ENCODE measurements at regions not wholly inside any gene's neighbourhood (a gene's known extent, or its start where the extent isn't known, plus 50 kb on each side); places are given as distances from the start of the nearest gene placed in this dataset.

DNA sequence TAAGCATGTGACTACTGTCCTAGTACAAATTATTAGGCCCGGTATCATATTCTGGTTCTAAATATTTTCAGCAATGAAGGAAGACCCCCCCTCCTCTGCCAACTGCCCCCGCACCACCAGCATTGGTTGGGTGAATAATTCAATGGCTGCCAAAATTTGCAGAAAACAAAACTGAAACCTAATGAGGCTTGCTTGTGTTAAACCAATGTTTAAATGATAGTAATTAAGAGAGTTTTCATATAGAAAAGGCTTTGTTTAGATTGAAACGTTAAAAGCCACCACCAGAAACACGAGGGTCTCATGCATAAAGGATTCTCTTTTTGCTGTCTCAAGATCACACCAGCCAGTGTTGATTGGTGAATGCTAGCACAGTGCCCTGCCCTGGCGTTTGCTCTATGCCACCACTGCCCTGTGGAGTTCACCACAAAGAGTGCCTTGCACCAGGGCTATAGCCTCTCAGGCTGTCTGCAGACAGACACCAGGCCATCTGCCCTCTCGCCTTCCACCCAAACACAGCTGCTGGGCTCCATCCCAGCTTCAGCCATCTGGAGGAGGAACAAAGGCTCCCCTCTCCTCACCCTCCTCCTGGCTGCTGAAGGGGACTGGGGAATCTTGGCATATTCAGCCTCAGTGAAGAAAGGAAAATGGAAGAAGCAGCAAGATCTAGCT is 200.3 kb upstream of the PFN2 start:
- Mint-ChIP-seq H3K36me3 (ENCODE audit: low read depth) (no peaks in the 10 kb centered on the region), H3K9me3 (no peaks in the 10 kb centered on the region), H3K27me3 (ENCODE audit: low read depth) (no peaks in the 10 kb centered on the region), H3K4me1 (peaks cover 36% of the 10 kb centered on the region), H3K27ac (peak overlapping the region in 1 of 3 experiments; percentile 26), H3K4me3 (peak overlapping the region in 1 of 3 experiments; percentile 15)
- TF ChIP-seq, protein P1, sequence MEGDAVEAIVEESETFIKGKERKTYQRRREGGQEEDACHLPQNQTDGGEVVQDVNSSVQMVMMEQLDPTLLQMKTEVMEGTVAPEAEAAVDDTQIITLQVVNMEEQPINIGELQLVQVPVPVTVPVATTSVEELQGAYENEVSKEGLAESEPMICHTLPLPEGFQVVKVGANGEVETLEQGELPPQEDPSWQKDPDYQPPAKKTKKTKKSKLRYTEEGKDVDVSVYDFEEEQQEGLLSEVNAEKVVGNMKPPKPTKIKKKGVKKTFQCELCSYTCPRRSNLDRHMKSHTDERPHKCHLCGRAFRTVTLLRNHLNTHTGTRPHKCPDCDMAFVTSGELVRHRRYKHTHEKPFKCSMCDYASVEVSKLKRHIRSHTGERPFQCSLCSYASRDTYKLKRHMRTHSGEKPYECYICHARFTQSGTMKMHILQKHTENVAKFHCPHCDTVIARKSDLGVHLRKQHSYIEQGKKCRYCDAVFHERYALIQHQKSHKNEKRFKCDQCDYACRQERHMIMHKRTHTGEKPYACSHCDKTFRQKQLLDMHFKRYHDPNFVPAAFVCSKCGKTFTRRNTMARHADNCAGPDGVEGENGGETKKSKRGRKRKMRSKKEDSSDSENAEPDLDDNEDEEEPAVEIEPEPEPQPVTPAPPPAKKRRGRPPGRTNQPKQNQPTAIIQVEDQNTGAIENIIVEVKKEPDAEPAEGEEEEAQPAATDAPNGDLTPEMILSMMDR (IDR thresholded peaks at IDR 0.05; ENCODE audit: unreplicated experiment in 3 of 3), result no peak

DNA sequence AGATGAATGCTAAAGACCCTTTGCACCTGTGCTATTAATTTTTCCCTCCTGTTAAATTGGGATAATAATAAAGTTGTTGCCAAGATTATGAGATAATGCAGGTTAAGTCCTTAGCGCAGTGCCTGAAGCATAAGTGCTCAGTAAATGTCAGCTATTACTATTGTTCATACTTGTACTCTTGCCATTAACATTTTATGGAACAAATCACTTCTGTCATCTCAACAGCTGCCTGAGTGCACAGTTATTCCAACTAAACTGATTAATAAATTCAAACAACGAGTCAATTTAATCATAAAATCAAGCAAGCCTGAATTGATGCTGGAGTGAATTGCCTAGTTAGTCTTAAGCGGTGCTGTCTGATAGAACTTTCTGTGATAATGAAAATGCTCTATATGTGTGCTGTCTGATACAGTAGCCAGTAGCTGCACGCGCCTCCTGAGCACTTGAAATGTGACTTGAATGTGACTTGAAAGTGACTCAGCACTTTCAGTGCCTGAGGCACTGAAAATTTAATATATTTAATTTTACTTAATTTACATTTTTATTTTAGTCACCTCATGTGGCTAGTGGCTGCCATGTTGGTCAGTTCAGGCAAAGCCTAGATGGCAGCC is 198.7 kb upstream of the PFN2 start:
- Mint-ChIP-seq H3K36me3 (ENCODE audit: low read depth) (no peaks in the 10 kb centered on the region), H3K9me3 (no peaks in the 10 kb centered on the region), H3K4me3 (no peak overlapping the region), H3K27ac (no peak overlapping the region), H3K4me1 (peaks cover 34% of the 10 kb centered on the region), H3K27me3 (ENCODE audit: low read depth) (no peaks in the 10 kb centered on the region)
- TF ChIP-seq, protein P1 (IDR thresholded peaks at IDR 0.05; ENCODE audit: unreplicated experiment in 3 of 3), result no peak

DNA sequence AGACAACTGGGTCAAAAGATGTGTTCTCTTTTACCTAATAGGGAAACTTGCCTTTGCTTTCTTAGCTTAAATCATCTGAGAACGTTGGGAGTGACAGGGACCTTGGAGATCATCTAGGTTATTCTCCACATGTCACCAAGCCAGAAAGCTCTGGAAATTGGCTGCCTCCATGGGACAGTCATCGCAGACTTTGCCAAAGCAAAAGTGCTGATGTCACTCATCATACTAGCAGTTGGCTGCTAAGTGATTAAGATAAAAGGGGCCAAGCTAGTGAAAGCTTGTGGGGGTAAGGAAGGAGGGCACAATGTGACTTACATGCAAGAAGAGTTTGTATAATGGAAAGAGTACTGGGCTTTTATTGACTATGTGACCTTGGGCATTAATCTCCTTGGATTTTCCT is 198.0 kb upstream of the PFN2 start:
- H3K4me3 Mint-ChIP-seq, result no peak overlapping the region
- H3K27me3 Mint-ChIP-seq (ENCODE audit: low read depth), result no peaks in the 10 kb centered on the region
- no peaks in the 10 kb centered on the region for H3K9me3 Mint-ChIP-seq

DNA sequence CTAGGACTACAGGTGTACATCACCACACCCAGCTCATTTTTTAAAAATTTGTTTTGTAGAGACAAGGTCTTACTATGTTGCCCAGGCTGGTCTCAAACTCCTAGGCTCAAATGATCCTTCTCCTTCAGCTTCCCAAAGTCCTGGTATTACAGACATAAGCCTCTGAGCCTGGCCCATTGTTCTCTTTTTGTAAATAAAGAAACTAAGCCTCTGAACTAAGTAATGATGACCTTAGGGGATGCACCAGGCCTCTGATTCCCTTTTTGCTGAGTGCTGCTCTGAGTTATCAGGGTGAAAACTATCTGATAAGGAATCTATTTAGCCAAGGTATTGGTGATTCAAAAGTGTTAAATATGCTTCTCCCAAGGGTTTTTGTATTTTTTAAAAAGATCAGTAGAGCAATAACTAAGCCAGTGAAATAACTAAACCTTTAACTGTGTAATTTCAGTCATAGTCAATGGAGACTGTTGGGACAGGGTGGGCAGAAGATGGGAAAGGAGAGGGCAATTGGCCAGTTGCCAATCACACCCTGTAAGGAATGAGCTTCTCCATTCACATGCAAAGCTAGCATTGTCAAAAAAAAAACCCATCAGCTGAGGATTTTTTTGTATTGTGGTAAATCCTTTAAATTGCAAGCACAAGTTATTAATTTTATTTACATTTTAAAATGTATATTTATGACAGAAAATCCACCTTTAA is 194.8 kb upstream of the PFN2 start:
- H3K9me3 Mint-ChIP-seq, result peaks cover 2% of the 10 kb centered on the region
- H3K4me3 Mint-ChIP-seq, result no peak overlapping the region
- TF ChIP-seq, protein P1 (IDR thresholded peaks at IDR 0.05; ENCODE audit: unreplicated experiment in 3 of 3), result no peak
- no peaks in the 10 kb centered on the region for H3K27me3 Mint-ChIP-seq (ENCODE audit: low read depth)
- H3K4me1 Mint-ChIP-seq, result peaks cover 6% of the 10 kb centered on the region
- H3K36me3 Mint-ChIP-seq (ENCODE audit: low read depth), result no peaks in the 10 kb centered on the region
- H3K27ac Mint-ChIP-seq, result no peak overlapping the region

More for the DNA sequence above, 198.0 kb upstream of the PFN2 start:
- TF ChIP-seq, protein P1 (IDR thresholded peaks at IDR 0.05; ENCODE audit: unreplicated experiment in 3 of 3), result no peak
- Mint-ChIP-seq H3K36me3 (ENCODE audit: low read depth) (no peaks in the 10 kb centered on the region), H3K4me1 (peaks cover 26% of the 10 kb centered on the region), H3K27ac (peak overlapping the region; percentile 26 to 34 (median 33))

DNA sequence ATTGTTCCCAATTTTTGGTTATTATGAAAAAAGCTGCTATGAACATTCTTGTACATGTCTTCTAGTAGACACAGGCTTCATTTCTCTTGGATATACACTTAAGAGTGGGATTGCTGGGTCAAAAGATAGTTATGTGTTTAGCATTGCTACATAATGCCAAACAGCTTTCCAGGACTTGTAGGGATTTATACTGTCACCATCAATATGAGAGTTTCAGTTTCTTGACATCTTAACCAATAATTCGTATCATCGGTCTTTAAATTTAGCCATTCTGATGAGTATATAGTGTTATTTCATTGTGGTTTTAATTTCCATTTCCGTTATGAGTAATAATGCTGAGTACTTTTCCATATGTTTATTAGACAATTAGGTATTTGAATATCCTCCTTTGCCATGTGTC is 190.3 kb upstream of the PFN2 start:
- TF ChIP-seq, protein P1 (IDR thresholded peaks at IDR 0.05; ENCODE audit: unreplicated experiment in 3 of 3), result no peak
- Mint-ChIP-seq H3K4me3 (no peak overlapping the region), H3K9me3 (peaks cover 8% of the 10 kb centered on the region), H3K4me1 (no peaks in the 10 kb centered on the region), H3K36me3 (ENCODE audit: low read depth) (no peaks in the 10 kb centered on the region), H3K27ac (no peak overlapping the region), H3K27me3 (ENCODE audit: low read depth) (no peaks in the 10 kb centered on the region)
